Neural cell (in vitro differentiated cells): ENCODE measurements at regions not wholly inside any gene's neighbourhood (a gene's known extent, or its start where the extent isn't known, plus 50 kb on each side); places are given as distances from the start of the nearest gene placed in this dataset.

ENCODE experiments used
- H2AFZ ChIP-seq: fragments of 200-600, 300-800 bp; sonication (generic), shearing (Covaris generic); 2 replicates; pipeline ENCODE4 v1.6.0; 2014; ENCODE audit warnings: low read depth, mild to moderate bottlenecking, antibody characterized with exemption, low read length, moderate library complexity
- H3F3A ChIP-seq: fragments of 200-600 bp; shearing (Covaris generic); 2 replicates; pipeline ENCODE4 v1.6.1; 2016; ENCODE audit warnings: mild to moderate bottlenecking, moderate library complexity, mixed read lengths, antibody characterized with exemption, low read length; ENCODE audit not compliant: insufficient read depth, poor library complexity, severe bottlenecking
- H3K27ac ChIP-seq: fragments of 200-600, 300-800 bp; sonication (generic), shearing (Covaris generic); 2 replicates; pipeline ENCODE4 v1.5.1; 2014; ENCODE audit warnings: mild to moderate bottlenecking, low read length, moderate library complexity
- H3K27me3 ChIP-seq: fragments of 300-800, 200-600 bp; sonication (generic), shearing (Covaris generic); 2 replicates; pipeline ENCODE4 v1.6.0; 2014; ENCODE audit warnings: mild to moderate bottlenecking, low read depth, low read length, moderate library complexity; ENCODE audit not compliant: insufficient read depth
- H3K36me3 ChIP-seq: fragments of 300-800, 200-600 bp; sonication (generic), shearing (Covaris generic); 2 replicates; pipeline ENCODE4 v1.5.1; 2014; ENCODE audit warnings: mild to moderate bottlenecking, antibody characterized with exemption, low read length, moderate library complexity; ENCODE audit not compliant: insufficient read depth
- H3K4me2 ChIP-seq: fragments of 300-800, 200-600 bp; sonication (generic), shearing (Covaris generic); 2 replicates; pipeline ENCODE4 v1.6.0; 2014; ENCODE audit warnings: mild to moderate bottlenecking, low read length
- H3K4me3 ChIP-seq: fragments of 300-800, 200-600 bp; sonication (generic), shearing (Covaris generic); 2 replicates; pipeline ENCODE4 v1.5.1; 2014; ENCODE audit warnings: mild to moderate bottlenecking, low read length, moderate library complexity
- H3K79me2 ChIP-seq: fragments of 200-600 bp; shearing (Covaris generic); replicated peaks from 2 replicates; pipeline ENCODE4 v1.6.0; 2014; ENCODE audit warnings: mild to moderate bottlenecking, low read length, moderate library complexity; ENCODE audit not compliant: insufficient read depth
- H3K9ac ChIP-seq: fragments of 300-800, 200-600 bp; sonication (generic), shearing (Covaris generic); 2 replicates; pipeline ENCODE4 v1.6.1; 2016; ENCODE audit warnings: mild to moderate bottlenecking, low read length, mixed read lengths
- H3K9me2 ChIP-seq: fragments of 200-600 bp; shearing (Covaris generic); 2 replicates; pipeline ENCODE4 v1.6.1; 2016; ENCODE audit warnings: mild to moderate bottlenecking, low read length, mixed read lengths; ENCODE audit not compliant: insufficient read depth
- H3K9me3 ChIP-seq: fragments of 200-600, 300-800 bp; sonication (generic), shearing (Covaris generic); 2 replicates; pipeline ENCODE4 v1.6.1; 2016; ENCODE audit warnings: mild to moderate bottlenecking, mixed run types, low read length, moderate library complexity, mixed read lengths
- H4K20me1 ChIP-seq: fragments of 200-600 bp; shearing (Covaris generic); 2 replicates; pipeline ENCODE4 v1.6.1; 2016; ENCODE audit warnings: mild to moderate bottlenecking, mixed run types; ENCODE audit not compliant: insufficient read depth
- EP300 ChIP-seq: fragments of 450-650 bp; conservative IDR thresholded peaks from 2 replicates; pipeline ENCODE4 v1.6.1; 2014; ENCODE audit warnings: antibody characterized with exemption, mild to moderate bottlenecking, moderate library complexity; ENCODE audit not compliant: poor library complexity, severe bottlenecking
- EZH2 ChIP-seq: fragments of 200-600, 300-800 bp; shearing (Covaris generic), sonication (generic); IDR thresholded peaks from 2 replicates; pipeline ENCODE4 v1.6.1; 2014; ENCODE audit warnings: antibody characterized with exemption, low read length, borderline replicate concordance, mild to moderate bottlenecking; ENCODE audit not compliant: insufficient read depth, poor library complexity, severe bottlenecking
- MXI1 ChIP-seq: fragments of 450-650 bp; conservative IDR thresholded peaks from 2 replicates; pipeline ENCODE4 v1.6.1; 2014; ENCODE audit warnings: antibody characterized with exemption, mild to moderate bottlenecking; ENCODE audit not compliant: poor library complexity, severe bottlenecking
- POLR2AphosphoS5 ChIP-seq: IDR thresholded peaks from 2 replicates; pipeline ENCODE4 v1.6.1; 2012
- RAD21 ChIP-seq: fragments of 450-650 bp; conservative IDR thresholded peaks from 2 replicates; pipeline ENCODE4 v1.6.1; 2014; ENCODE audit warnings: antibody characterized with exemption, mild to moderate bottlenecking, moderate library complexity
- SMC3 ChIP-seq: fragments of 450-650 bp; conservative IDR thresholded peaks from 2 replicates; pipeline ENCODE4 v1.6.1; 2014; ENCODE audit warnings: antibody characterized with exemption, mild to moderate bottlenecking, moderate library complexity; ENCODE audit not compliant: poor library complexity
- TAF1 ChIP-seq: IDR thresholded peaks from 2 replicates; pipeline ENCODE4 v1.6.1; 2012; ENCODE audit warnings: low read depth
- TF ChIP-seq, protein P1 (sequence below): fragments of 450-650 bp; IDR thresholded peaks from 2 replicates; pipeline ENCODE4 v1.5.1; 2014; ENCODE audit warnings: antibody characterized with exemption, mild to moderate bottlenecking, moderate library complexity; ENCODE audit not compliant: poor library complexity, severe bottlenecking
- TF ChIP-seq, protein P2 (sequence below): IDR thresholded peaks from 2 replicates; pipeline ENCODE4 v1.6.1; 2012; ENCODE audit warnings: borderline replicate concordance

DNA sequence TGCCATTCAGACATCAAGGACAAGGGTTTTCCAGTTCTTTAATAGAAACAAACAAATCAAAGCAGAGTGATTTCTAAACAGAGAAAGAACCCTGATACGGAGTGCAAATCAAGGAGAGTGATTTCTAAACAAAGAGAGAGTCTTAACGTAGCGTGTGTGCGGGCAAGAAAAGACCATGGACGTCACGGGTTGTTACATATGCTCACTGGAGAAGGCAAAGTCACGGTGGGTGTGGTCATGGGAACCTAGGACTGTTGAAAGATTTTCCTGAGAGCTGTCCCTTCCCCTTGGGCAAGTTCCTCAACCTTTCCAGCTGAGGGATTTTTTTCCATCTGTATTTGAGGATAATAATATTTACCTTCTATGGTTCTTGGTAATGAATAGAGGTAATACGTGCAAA is 95.0 kb upstream of the SLC34A2 start:
- H3K9me2 ChIP-seq: no peaks in the 10 kb centered on the region
- no peak overlapping the region for H2AFZ ChIP-seq
- H3K27me3 ChIP-seq: no peaks in the 10 kb centered on the region
- TF ChIP-seq, protein P1, sequence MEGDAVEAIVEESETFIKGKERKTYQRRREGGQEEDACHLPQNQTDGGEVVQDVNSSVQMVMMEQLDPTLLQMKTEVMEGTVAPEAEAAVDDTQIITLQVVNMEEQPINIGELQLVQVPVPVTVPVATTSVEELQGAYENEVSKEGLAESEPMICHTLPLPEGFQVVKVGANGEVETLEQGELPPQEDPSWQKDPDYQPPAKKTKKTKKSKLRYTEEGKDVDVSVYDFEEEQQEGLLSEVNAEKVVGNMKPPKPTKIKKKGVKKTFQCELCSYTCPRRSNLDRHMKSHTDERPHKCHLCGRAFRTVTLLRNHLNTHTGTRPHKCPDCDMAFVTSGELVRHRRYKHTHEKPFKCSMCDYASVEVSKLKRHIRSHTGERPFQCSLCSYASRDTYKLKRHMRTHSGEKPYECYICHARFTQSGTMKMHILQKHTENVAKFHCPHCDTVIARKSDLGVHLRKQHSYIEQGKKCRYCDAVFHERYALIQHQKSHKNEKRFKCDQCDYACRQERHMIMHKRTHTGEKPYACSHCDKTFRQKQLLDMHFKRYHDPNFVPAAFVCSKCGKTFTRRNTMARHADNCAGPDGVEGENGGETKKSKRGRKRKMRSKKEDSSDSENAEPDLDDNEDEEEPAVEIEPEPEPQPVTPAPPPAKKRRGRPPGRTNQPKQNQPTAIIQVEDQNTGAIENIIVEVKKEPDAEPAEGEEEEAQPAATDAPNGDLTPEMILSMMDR: no peak
- TF ChIP-seq TAF1: no peak
- TF ChIP-seq, protein P2, sequence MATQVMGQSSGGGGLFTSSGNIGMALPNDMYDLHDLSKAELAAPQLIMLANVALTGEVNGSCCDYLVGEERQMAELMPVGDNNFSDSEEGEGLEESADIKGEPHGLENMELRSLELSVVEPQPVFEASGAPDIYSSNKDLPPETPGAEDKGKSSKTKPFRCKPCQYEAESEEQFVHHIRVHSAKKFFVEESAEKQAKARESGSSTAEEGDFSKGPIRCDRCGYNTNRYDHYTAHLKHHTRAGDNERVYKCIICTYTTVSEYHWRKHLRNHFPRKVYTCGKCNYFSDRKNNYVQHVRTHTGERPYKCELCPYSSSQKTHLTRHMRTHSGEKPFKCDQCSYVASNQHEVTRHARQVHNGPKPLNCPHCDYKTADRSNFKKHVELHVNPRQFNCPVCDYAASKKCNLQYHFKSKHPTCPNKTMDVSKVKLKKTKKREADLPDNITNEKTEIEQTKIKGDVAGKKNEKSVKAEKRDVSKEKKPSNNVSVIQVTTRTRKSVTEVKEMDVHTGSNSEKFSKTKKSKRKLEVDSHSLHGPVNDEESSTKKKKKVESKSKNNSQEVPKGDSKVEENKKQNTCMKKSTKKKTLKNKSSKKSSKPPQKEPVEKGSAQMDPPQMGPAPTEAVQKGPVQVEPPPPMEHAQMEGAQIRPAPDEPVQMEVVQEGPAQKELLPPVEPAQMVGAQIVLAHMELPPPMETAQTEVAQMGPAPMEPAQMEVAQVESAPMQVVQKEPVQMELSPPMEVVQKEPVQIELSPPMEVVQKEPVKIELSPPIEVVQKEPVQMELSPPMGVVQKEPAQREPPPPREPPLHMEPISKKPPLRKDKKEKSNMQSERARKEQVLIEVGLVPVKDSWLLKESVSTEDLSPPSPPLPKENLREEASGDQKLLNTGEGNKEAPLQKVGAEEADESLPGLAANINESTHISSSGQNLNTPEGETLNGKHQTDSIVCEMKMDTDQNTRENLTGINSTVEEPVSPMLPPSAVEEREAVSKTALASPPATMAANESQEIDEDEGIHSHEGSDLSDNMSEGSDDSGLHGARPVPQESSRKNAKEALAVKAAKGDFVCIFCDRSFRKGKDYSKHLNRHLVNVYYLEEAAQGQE: no peak
- TF ChIP-seq MXI1: no peak
- no peak for TF ChIP-seq POLR2AphosphoS5
- no peak for TF ChIP-seq SMC3
- no peak for TF ChIP-seq EP300
- no peak for TF ChIP-seq EZH2
- no peak for TF ChIP-seq RAD21
- no peaks in the 10 kb centered on the region for H3F3A ChIP-seq
- no peak overlapping the region for H3K9ac ChIP-seq
- H3K9me3 ChIP-seq: no peaks in the 10 kb centered on the region
- no peak overlapping the region for H3K4me3 ChIP-seq
- no peaks in the 10 kb centered on the region for H3K36me3 ChIP-seq
- no peak overlapping the region for H3K27ac ChIP-seq
- no peak overlapping the region for H3K4me2 ChIP-seq
- no peaks in the 10 kb centered on the region for H3K79me2 ChIP-seq
- no peaks in the 10 kb centered on the region for H4K20me1 ChIP-seq

DNA sequence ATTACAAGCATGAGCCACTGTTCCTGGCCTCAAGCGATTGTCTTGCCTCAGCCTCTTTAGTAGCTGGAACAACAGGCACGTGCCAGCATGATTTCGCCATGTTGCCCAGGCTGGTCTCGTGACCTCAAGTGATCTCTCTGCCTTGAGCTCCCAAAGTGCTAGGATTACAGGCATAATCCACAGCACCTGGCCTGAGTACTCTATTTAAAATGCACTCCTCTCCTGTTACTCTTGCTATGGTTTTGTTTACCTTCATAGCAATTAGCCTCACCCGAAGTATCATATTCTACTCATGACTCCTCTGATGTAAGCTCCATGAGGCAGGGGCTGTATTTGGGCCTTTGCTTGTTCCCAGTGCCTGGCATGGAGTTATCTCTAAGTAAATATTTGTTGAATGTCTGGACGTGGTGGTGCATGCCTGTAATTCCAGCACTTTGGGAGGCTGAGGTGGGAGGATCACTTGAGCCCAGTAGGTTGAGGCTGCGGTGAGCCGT is 92.5 kb upstream of the SLC34A2 start:
- H3F3A ChIP-seq: no peaks in the 10 kb centered on the region
- TF ChIP-seq MXI1 (no peak), POLR2AphosphoS5 (no peak), SMC3 (no peak), EP300 (no peak), EZH2 (no peak), TAF1 (no peak), RAD21 (no peak)
- TF ChIP-seq, protein P2: no peak
- TF ChIP-seq, protein P1: no peak
- H3K27ac ChIP-seq: no peak overlapping the region
- H2AFZ ChIP-seq: no peak overlapping the region
- no peaks in the 10 kb centered on the region for H3K36me3 ChIP-seq
- H3K79me2 ChIP-seq: no peaks in the 10 kb centered on the region
- H3K9me2 ChIP-seq: no peaks in the 10 kb centered on the region
- H4K20me1 ChIP-seq: no peaks in the 10 kb centered on the region
- no peak overlapping the region for H3K9ac ChIP-seq
- no peak overlapping the region for H3K4me3 ChIP-seq
- H3K4me2 ChIP-seq: no peak overlapping the region
- H3K27me3 ChIP-seq: no peaks in the 10 kb centered on the region
- H3K9me3 ChIP-seq: no peaks in the 10 kb centered on the region
